ENCODE measurements at regions not wholly inside any gene's neighbourhood (a gene's known extent, or its start where the extent isn't known, plus 50 kb on each side); places are given as distances from the start of the nearest gene placed in this dataset.

- H3K27me3 ChIP-seq (ENCODE audit: control insufficient read depth in 2 of 2, insufficient read depth in 2 of 2, low read length in 2 of 2) = no peaks in the 10 kb centered on the region
- ChIA-PET POLR2A (no interaction called here), CTCF (no interaction called here)
- dilution Hi-C loops (cut with MboI; ENCODE audit: extremely low pct_ligation_motif_present, low sequenced_read_pairs) = no loop called here
- H4K20me1 ChIP-seq (replicated peaks; ENCODE audit: control insufficient read depth, extremely low read depth, insufficient read depth, low read length) = no peaks in the 10 kb centered on the region
- no TSS peak for BruUV-seq (replicated peaks)
- H3K36me3 ChIP-seq (ENCODE audit: control insufficient read depth in 2 of 2, extremely low read depth in 1 of 2, insufficient read depth in 2 of 2, low read length in 2 of 2) = no peaks in the 10 kb centered on the region
- no peak overlapping the region for H3K9ac ChIP-seq (replicated peaks; ENCODE audit: extremely low read depth, insufficient read depth, low read length)
- no peak overlapping the region for H3K4me2 ChIP-seq (ENCODE audit: insufficient read depth, low read length)
- intact Hi-C loops (cut with micrococcal nuclease) = no loop called here
- H3K4me1 ChIP-seq (ENCODE audit: control insufficient read depth, extremely low read depth, insufficient read depth, low read length) = no peaks in the 10 kb centered on the region
- no peaks in the 10 kb centered on the region for H3K79me2 ChIP-seq (ENCODE audit: control insufficient read depth, insufficient read depth, low read length)
- H3K9me3 ChIP-seq (replicated peaks; ENCODE audit: control insufficient read depth, insufficient read depth, low read length) = no peaks in the 10 kb centered on the region
- no peak for TF ChIP-seq GATA2 (IDR thresholded peaks at IDR 0.05; ENCODE audit: insufficient read depth, insufficient read length, low read depth, low read length)
- no peak for TF ChIP-seq FOS (IDR thresholded peaks at IDR 0.05; ENCODE audit: borderline replicate concordance, insufficient read depth, low read length)
- no peaks in the 10 kb centered on the region for H3K9me1 ChIP-seq (replicated peaks; ENCODE audit: control insufficient read depth, extremely low read depth, insufficient read depth, low read length)
- no peak for FAIRE-seq
- H3K27ac ChIP-seq (ENCODE audit: insufficient read depth, low read depth, low read length) = no peak overlapping the region
- H3K4me3 ChIP-seq (replicated peaks in 1 of 3; ENCODE audit: insufficient read depth in 1 of 3, low read depth in 1 of 3, low read length in 3 of 3) = no peak overlapping the region
- H2AFZ ChIP-seq (ENCODE audit: low read depth, low read length) = no peak overlapping the region
- DNase-seq (ENCODE audit: low read depth, low spot score) = no peak
Measured at GRCh38 chr19:28218728-28219127, 994.2 kb downstream of the UQCRFS1 start.

- Histone ChIP-seq H3K27ac (ENCODE audit: insufficient read depth, low read depth, low read length) (no peak overlapping the region), H3K79me2 (ENCODE audit: control insufficient read depth, insufficient read depth, low read length) (no peaks in the 10 kb centered on the region), H3K4me2 (ENCODE audit: insufficient read depth, low read length) (no peak overlapping the region), H2AFZ (ENCODE audit: low read depth, low read length) (no peak overlapping the region), H3K36me3 (ENCODE audit: control insufficient read depth in 2 of 2, extremely low read depth in 1 of 2, insufficient read depth in 2 of 2, low read length in 2 of 2) (no peaks in the 10 kb centered on the region), H3K27me3 (ENCODE audit: control insufficient read depth in 2 of 2, insufficient read depth in 2 of 2, low read length in 2 of 2) (no peaks in the 10 kb centered on the region), H3K9me3 (replicated peaks; ENCODE audit: control insufficient read depth, insufficient read depth, low read length) (peaks cover 2% of the 10 kb centered on the region), H3K4me3 (replicated peaks in 1 of 3; ENCODE audit: insufficient read depth in 1 of 3, low read depth in 1 of 3, low read length in 3 of 3) (no peak overlapping the region), H3K9me1 (replicated peaks; ENCODE audit: control insufficient read depth, extremely low read depth, insufficient read depth, low read length) (no peaks in the 10 kb centered on the region), H3K4me1 (ENCODE audit: control insufficient read depth, extremely low read depth, insufficient read depth, low read length) (no peaks in the 10 kb centered on the region), H4K20me1 (replicated peaks; ENCODE audit: control insufficient read depth, extremely low read depth, insufficient read depth, low read length) (no peaks in the 10 kb centered on the region), H3K9ac (replicated peaks; ENCODE audit: extremely low read depth, insufficient read depth, low read length) (no peak overlapping the region)
- TF ChIP-seq MYC (IDR thresholded peaks at IDR 0.05; ENCODE audit: low read depth, low read length) (no peak), CTCF (IDR thresholded peaks at IDR 0.05; ENCODE audit: extremely low read depth in 1 of 2, insufficient read depth in 1 of 2, low read depth in 1 of 2, low read length in 2 of 2) (no peak), POLR2A (IDR thresholded peaks at IDR 0.05; ENCODE audit: low read depth, low read length) (no peak), JUN (IDR thresholded peaks at IDR 0.05; ENCODE audit: borderline replicate concordance, insufficient read depth, insufficient read length, low read depth) (no peak), FOS (IDR thresholded peaks at IDR 0.05; ENCODE audit: borderline replicate concordance, insufficient read depth, low read length) (no peak), POLR2AphosphoS5 (IDR thresholded peaks at IDR 0.05; ENCODE audit: insufficient read depth, low read depth, low read length) (no peak), EZH2 (IDR thresholded peaks at IDR 0.05; ENCODE audit: borderline replicate concordance, low read depth, low read length, severe bottlenecking) (no peak)
- BruUV-seq (replicated peaks) = no TSS peak
- no peak for DNase-seq (ENCODE audit: low read depth, low spot score)
- ChIA-PET CTCF (no interaction called here), POLR2A (no interaction called here)
- FAIRE-seq = no peak
- dilution Hi-C loops (cut with MboI; ENCODE audit: extremely low pct_ligation_motif_present, low sequenced_read_pairs) = no loop called here
- intact Hi-C loops (cut with micrococcal nuclease) = no loop called here
Measured at GRCh38 chr19:28217022-28217421, 995.9 kb downstream of the UQCRFS1 start.

Measured in endothelial cell of umbilical vein (primary cell).